ENCODE measurements at regions not wholly inside any gene's neighbourhood (a gene's known extent, or its start where the extent isn't known, plus 50 kb on each side); places are given as distances from the start of the nearest gene placed in this dataset.
A peak's percentile ranks its signal among the peaks of the same experiment; 100 is the strongest.

DNA sequence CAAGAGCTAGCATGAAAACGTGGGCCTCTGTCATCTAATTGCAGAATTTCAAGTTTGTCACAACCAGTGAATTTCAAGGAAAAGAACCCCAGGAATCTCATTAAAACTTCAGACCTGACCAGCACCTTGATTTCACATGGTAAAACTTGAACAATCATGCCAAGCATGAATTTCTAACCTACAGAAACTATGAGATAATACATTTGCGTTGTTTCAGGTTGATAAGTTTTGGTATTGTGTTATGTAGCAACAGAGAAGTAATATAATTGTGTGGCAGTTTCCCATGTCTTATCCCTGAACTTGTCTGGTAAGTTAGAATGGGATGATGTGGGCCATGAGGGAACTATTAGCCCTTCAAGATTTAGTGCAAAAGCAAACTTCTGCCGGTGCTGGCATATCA is 530.1 kb downstream of the ANKRD7 start:
- no peaks in the 10 kb centered on the region for H3K79me2 ChIP-seq (replicated peaks; ENCODE audit: insufficient read depth)
- H3K27me3 ChIP-seq (ENCODE audit: insufficient read depth), result no peaks in the 10 kb centered on the region
- DNase-seq (ENCODE audit: low spot score) (no peak), ATAC-seq (no peak)
- H2AFZ ChIP-seq, result peak overlapping the region; percentile 35; the same call in 1 of the 2 replicates
- Mint-ChIP-seq H3K4me1 (peaks cover 3% of the 10 kb centered on the region; the same call in 2 of the 3 replicates), H3K27ac (peak overlapping the region; percentile 13; the same call in 1 of the 2 replicates), H3K9me3 (no peaks in the 10 kb centered on the region), H3K36me3 (ENCODE audit: low read depth) (no peaks in the 10 kb centered on the region), H3K27me3 (ENCODE audit: insufficient read depth, low read depth, poor library complexity) (no peaks in the 10 kb centered on the region), H3K4me3 (no peak overlapping the region)
- no peak overlapping the region for H3K27ac ChIP-seq (ENCODE audit: low read depth)
- no peaks in the 10 kb centered on the region for H3K36me3 ChIP-seq (ENCODE audit: insufficient read depth)
- H3K4me3 ChIP-seq, result no peak overlapping the region
- H3K4me1 ChIP-seq (ENCODE audit: insufficient read depth), result no peaks in the 10 kb centered on the region
- no peaks in the 10 kb centered on the region for H4K20me1 ChIP-seq (replicated peaks; ENCODE audit: insufficient read depth)
- H3K4me2 ChIP-seq, result no peak overlapping the region
- H3F3A ChIP-seq (replicated peaks; ENCODE audit: low read depth), result no peaks in the 10 kb centered on the region
- TF ChIP-seq EZH2 (IDR thresholded peaks at IDR 0.05; ENCODE audit: low read depth, unreplicated experiment) (no peak), ZNF331 (CRISPR knock-in tag; IDR thresholded peaks at IDR 0.05; ENCODE audit: low read depth) (no peak), STAT1 (IDR thresholded peaks at IDR 0.05; ENCODE audit: unreplicated experiment) (no peak), CREB1 (CRISPR knock-in tag; IDR thresholded peaks at IDR 0.05; ENCODE audit: low read depth) (no peak), NANOG (IDR thresholded peaks at IDR 0.05; ENCODE audit: borderline replicate concordance) (no peak), JUNB (IDR thresholded peaks at IDR 0.05; ENCODE audit: unreplicated experiment) (no peak), POLR2AphosphoS5 (IDR thresholded peaks at IDR 0.05; ENCODE audit: low read depth) (no peak), EZH2phosphoT487 (IDR thresholded peaks at IDR 0.05; ENCODE audit: unreplicated experiment) (no peak), ZNF114 (CRISPR knock-in tag; IDR thresholded peaks at IDR 0.05) (no peak)
- TF ChIP-seq, protein P1, sequence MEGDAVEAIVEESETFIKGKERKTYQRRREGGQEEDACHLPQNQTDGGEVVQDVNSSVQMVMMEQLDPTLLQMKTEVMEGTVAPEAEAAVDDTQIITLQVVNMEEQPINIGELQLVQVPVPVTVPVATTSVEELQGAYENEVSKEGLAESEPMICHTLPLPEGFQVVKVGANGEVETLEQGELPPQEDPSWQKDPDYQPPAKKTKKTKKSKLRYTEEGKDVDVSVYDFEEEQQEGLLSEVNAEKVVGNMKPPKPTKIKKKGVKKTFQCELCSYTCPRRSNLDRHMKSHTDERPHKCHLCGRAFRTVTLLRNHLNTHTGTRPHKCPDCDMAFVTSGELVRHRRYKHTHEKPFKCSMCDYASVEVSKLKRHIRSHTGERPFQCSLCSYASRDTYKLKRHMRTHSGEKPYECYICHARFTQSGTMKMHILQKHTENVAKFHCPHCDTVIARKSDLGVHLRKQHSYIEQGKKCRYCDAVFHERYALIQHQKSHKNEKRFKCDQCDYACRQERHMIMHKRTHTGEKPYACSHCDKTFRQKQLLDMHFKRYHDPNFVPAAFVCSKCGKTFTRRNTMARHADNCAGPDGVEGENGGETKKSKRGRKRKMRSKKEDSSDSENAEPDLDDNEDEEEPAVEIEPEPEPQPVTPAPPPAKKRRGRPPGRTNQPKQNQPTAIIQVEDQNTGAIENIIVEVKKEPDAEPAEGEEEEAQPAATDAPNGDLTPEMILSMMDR (conservative IDR thresholded peaks at IDR 0.05; ENCODE audit: low read depth in 2 of 2), result no peak
- TF ChIP-seq, protein P2, sequence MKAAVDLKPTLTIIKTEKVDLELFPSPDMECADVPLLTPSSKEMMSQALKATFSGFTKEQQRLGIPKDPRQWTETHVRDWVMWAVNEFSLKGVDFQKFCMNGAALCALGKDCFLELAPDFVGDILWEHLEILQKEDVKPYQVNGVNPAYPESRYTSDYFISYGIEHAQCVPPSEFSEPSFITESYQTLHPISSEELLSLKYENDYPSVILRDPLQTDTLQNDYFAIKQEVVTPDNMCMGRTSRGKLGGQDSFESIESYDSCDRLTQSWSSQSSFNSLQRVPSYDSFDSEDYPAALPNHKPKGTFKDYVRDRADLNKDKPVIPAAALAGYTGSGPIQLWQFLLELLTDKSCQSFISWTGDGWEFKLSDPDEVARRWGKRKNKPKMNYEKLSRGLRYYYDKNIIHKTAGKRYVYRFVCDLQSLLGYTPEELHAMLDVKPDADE (IDR thresholded peaks at IDR 0.05), result no peak
- TF ChIP-seq, protein P3, sequence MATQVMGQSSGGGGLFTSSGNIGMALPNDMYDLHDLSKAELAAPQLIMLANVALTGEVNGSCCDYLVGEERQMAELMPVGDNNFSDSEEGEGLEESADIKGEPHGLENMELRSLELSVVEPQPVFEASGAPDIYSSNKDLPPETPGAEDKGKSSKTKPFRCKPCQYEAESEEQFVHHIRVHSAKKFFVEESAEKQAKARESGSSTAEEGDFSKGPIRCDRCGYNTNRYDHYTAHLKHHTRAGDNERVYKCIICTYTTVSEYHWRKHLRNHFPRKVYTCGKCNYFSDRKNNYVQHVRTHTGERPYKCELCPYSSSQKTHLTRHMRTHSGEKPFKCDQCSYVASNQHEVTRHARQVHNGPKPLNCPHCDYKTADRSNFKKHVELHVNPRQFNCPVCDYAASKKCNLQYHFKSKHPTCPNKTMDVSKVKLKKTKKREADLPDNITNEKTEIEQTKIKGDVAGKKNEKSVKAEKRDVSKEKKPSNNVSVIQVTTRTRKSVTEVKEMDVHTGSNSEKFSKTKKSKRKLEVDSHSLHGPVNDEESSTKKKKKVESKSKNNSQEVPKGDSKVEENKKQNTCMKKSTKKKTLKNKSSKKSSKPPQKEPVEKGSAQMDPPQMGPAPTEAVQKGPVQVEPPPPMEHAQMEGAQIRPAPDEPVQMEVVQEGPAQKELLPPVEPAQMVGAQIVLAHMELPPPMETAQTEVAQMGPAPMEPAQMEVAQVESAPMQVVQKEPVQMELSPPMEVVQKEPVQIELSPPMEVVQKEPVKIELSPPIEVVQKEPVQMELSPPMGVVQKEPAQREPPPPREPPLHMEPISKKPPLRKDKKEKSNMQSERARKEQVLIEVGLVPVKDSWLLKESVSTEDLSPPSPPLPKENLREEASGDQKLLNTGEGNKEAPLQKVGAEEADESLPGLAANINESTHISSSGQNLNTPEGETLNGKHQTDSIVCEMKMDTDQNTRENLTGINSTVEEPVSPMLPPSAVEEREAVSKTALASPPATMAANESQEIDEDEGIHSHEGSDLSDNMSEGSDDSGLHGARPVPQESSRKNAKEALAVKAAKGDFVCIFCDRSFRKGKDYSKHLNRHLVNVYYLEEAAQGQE (IDR thresholded peaks at IDR 0.05; ENCODE audit: unreplicated experiment), result no peak
- TF ChIP-seq, protein P4, sequence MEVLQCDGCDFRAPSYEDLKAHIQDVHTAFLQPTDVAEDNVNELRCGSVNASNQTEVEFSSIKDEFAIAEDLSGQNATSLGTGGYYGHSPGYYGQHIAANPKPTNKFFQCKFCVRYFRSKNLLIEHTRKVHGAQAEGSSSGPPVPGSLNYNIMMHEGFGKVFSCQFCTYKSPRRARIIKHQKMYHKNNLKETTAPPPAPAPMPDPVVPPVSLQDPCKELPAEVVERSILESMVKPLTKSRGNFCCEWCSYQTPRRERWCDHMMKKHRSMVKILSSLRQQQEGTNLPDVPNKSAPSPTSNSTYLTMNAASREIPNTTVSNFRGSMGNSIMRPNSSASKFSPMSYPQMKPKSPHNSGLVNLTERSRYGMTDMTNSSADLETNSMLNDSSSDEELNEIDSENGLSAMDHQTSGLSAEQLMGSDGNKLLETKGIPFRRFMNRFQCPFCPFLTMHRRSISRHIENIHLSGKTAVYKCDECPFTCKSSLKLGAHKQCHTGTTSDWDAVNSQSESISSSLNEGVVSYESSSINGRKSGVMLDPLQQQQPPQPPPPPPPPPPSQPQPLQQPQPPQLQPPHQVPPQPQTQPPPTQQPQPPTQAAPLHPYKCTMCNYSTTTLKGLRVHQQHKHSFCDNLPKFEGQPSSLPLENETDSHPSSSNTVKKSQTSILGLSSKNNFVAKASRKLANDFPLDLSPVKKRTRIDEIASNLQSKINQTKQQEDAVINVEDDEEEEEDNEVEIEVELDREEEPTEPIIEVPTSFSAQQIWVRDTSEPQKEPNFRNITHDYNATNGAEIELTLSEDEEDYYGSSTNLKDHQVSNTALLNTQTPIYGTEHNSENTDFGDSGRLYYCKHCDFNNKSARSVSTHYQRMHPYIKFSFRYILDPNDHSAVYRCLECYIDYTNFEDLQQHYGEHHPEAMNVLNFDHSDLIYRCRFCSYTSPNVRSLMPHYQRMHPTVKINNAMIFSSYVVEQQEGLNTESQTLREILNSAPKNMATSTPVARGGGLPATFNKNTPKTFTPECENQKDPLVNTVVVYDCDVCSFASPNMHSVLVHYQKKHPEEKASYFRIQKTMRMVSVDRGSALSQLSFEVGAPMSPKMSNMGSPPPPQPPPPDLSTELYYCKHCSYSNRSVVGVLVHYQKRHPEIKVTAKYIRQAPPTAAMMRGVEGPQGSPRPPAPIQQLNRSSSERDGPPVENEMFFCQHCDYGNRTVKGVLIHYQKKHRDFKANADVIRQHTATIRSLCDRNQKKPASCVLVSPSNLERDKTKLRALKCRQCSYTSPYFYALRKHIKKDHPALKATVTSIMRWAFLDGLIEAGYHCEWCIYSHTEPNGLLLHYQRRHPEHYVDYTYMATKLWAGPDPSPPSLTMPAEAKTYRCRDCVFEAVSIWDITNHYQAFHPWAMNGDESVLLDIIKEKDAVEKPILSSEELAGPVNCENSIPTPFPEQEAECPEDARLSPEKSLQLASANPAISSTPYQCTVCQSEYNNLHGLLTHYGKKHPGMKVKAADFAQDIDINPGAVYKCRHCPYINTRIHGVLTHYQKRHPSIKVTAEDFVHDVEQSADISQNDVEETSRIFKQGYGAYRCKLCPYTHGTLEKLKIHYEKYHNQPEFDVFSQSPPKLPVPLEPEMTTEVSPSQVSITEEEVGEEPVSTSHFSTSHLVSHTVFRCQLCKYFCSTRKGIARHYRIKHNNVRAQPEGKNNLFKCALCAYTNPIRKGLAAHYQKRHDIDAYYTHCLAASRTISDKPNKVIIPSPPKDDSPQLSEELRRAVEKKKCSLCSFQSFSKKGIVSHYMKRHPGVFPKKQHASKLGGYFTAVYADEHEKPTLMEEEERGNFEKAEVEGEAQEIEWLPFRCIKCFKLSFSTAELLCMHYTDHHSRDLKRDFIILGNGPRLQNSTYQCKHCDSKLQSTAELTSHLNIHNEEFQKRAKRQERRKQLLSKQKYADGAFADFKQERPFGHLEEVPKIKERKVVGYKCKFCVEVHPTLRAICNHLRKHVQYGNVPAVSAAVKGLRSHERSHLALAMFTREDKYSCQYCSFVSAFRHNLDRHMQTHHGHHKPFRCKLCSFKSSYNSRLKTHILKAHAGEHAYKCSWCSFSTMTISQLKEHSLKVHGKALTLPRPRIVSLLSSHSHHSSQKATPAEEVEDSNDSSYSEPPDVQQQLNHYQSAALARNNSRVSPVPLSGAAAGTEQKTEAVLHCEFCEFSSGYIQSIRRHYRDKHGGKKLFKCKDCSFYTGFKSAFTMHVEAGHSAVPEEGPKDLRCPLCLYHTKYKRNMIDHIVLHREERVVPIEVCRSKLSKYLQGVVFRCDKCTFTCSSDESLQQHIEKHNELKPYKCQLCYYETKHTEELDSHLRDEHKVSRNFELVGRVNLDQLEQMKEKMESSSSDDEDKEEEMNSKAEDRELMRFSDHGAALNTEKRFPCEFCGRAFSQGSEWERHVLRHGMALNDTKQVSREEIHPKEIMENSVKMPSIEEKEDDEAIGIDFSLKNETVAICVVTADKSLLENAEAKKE (CRISPR knock-in tag; IDR thresholded peaks at IDR 0.05), result no peak
- H3K9me2 ChIP-seq (ENCODE audit: insufficient read depth), result peaks cover 4% of the 10 kb centered on the region; the same call in 1 of the 2 replicates

Measured in GM23338 (cell line).